HL-60 (cell line): ENCODE measurements at regions not wholly inside any gene's neighbourhood (a gene's known extent, or its start where the extent isn't known, plus 50 kb on each side); places are given as distances from the start of the nearest gene placed in this dataset.

Source experiments
- DNase-seq, 2 experiments: peaks; one replicate each; pipeline ENCODE4 v3.0.0-alpha.2; 2010 to 2020; ENCODE audit warnings: low read depth in 1 of 2, low spot score in 1 of 2
- H3K27ac ChIP-seq: fragments of 250-450 bp; sonication (Bioruptor Pico); replicated peaks from 2 replicates; pipeline ENCODE4 v1.5.1; 2020; ENCODE audit warnings: mild to moderate bottlenecking, moderate library complexity
- H3K27me3 ChIP-seq: fragments of 250-450 bp; sonication (Bioruptor Pico); 2 replicates; pipeline ENCODE4 v1.5.1; 2021; ENCODE audit warnings: mild to moderate bottlenecking, moderate library complexity; ENCODE audit not compliant: insufficient read depth, poor library complexity, severe bottlenecking
- H3K4me3 ChIP-seq: replicated peaks from 2 replicates; pipeline ENCODE4 v1.5.1; 2011; ENCODE audit warnings: mild to moderate bottlenecking, control low read depth, low read length; ENCODE audit not compliant: insufficient read depth
- GABPA ChIP-seq: IDR thresholded peaks from 2 replicates; pipeline ENCODE4 v1.6.1; 2012; ENCODE audit warnings: low read depth
- POLR2AphosphoS5 ChIP-seq: IDR thresholded peaks from 2 replicates; pipeline ENCODE4 v1.6.1; 2012; ENCODE audit warnings: low read depth
- SPI1 ChIP-seq: IDR thresholded peaks from 2 replicates; pipeline ENCODE4 v1.6.1; 2012; ENCODE audit warnings: low read depth, mild to moderate bottlenecking, borderline replicate concordance
- TF ChIP-seq, protein P1 (sequence below): IDR thresholded peaks from 2 replicates; pipeline ENCODE4 v1.6.1; 2012; ENCODE audit warnings: low read depth; ENCODE audit not compliant: insufficient replicate concordance
- TF ChIP-seq, protein P2 (sequence below): IDR thresholded peaks from one replicate; pipeline ENCODE4 v1.5.1; 2011; ENCODE audit warnings: low read length, control low read depth, inconsistent platforms; ENCODE audit not compliant: insufficient read depth

GRCh38 chr3:194867270-194867983 lies 181.7 kb downstream of the FAM43A start:
- TF ChIP-seq, protein P1, sequence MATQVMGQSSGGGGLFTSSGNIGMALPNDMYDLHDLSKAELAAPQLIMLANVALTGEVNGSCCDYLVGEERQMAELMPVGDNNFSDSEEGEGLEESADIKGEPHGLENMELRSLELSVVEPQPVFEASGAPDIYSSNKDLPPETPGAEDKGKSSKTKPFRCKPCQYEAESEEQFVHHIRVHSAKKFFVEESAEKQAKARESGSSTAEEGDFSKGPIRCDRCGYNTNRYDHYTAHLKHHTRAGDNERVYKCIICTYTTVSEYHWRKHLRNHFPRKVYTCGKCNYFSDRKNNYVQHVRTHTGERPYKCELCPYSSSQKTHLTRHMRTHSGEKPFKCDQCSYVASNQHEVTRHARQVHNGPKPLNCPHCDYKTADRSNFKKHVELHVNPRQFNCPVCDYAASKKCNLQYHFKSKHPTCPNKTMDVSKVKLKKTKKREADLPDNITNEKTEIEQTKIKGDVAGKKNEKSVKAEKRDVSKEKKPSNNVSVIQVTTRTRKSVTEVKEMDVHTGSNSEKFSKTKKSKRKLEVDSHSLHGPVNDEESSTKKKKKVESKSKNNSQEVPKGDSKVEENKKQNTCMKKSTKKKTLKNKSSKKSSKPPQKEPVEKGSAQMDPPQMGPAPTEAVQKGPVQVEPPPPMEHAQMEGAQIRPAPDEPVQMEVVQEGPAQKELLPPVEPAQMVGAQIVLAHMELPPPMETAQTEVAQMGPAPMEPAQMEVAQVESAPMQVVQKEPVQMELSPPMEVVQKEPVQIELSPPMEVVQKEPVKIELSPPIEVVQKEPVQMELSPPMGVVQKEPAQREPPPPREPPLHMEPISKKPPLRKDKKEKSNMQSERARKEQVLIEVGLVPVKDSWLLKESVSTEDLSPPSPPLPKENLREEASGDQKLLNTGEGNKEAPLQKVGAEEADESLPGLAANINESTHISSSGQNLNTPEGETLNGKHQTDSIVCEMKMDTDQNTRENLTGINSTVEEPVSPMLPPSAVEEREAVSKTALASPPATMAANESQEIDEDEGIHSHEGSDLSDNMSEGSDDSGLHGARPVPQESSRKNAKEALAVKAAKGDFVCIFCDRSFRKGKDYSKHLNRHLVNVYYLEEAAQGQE = no peak
- TF ChIP-seq GABPA (no peak), POLR2AphosphoS5 (no peak), SPI1 (no peak)
- Histone ChIP-seq H3K27me3 (no peaks in the 10 kb centered on the region), H3K4me3 (no peak overlapping the region), H3K27ac (no peak overlapping the region)
- DNase-seq = peak in 1 of 2 experiments; percentile 48

GRCh38 chr3:194868831-194869230 lies 183.1 kb downstream of the FAM43A start:
- TF ChIP-seq SPI1 (no peak), GABPA (no peak), POLR2AphosphoS5 (no peak)
- TF ChIP-seq, protein P1 = no peak
- TF ChIP-seq, protein P2, sequence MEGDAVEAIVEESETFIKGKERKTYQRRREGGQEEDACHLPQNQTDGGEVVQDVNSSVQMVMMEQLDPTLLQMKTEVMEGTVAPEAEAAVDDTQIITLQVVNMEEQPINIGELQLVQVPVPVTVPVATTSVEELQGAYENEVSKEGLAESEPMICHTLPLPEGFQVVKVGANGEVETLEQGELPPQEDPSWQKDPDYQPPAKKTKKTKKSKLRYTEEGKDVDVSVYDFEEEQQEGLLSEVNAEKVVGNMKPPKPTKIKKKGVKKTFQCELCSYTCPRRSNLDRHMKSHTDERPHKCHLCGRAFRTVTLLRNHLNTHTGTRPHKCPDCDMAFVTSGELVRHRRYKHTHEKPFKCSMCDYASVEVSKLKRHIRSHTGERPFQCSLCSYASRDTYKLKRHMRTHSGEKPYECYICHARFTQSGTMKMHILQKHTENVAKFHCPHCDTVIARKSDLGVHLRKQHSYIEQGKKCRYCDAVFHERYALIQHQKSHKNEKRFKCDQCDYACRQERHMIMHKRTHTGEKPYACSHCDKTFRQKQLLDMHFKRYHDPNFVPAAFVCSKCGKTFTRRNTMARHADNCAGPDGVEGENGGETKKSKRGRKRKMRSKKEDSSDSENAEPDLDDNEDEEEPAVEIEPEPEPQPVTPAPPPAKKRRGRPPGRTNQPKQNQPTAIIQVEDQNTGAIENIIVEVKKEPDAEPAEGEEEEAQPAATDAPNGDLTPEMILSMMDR = no peak
- Histone ChIP-seq H3K27ac (no peak overlapping the region), H3K27me3 (no peaks in the 10 kb centered on the region)

GRCh38 chr3:194869482-194870169 lies 183.9 kb downstream of the FAM43A start:
- no peak overlapping the region for H3K4me3 ChIP-seq
- TF ChIP-seq POLR2AphosphoS5 (no peak), SPI1 (no peak), GABPA (no peak)
- TF ChIP-seq, protein P2 = no peak
- TF ChIP-seq, protein P1 = no peak
- no peaks in the 10 kb centered on the region for H3K27me3 ChIP-seq
- no peak for DNase-seq
- H3K27ac ChIP-seq = no peak overlapping the region

More at GRCh38 chr3:194868831-194869230, 183.1 kb downstream of the FAM43A start:
- H3K4me3 ChIP-seq = no peak overlapping the region
- no peak for DNase-seq
